ENCODE measurements at regions not wholly inside any gene's neighbourhood (a gene's known extent, or its start where the extent isn't known, plus 50 kb on each side); places are given as distances from the start of the nearest gene placed in this dataset.
A peak's percentile ranks its signal among the peaks of the same experiment; 100 is the strongest.
"Not testable (repeated sequence)": the region's sequence is repeated elsewhere in the genome, so short reads cannot be mapped to it uniquely, and the experiment has no call there.

GRCh38 chr3:164024786-164025185 is 1053.5 kb downstream of the SI start:
- Histone ChIP-seq H3K36me3 (replicated peaks; ENCODE audit: control insufficient read depth, insufficient read depth, low read length) (no peaks in the 10 kb centered on the region), H3K27me3 (ENCODE audit: control insufficient read depth, insufficient read depth, low read length) (no peaks in the 10 kb centered on the region), H3K4me3 (ENCODE audit: insufficient read depth, low read depth, low read length) (no peak overlapping the region)
- no peak for DNase-seq

DNA sequence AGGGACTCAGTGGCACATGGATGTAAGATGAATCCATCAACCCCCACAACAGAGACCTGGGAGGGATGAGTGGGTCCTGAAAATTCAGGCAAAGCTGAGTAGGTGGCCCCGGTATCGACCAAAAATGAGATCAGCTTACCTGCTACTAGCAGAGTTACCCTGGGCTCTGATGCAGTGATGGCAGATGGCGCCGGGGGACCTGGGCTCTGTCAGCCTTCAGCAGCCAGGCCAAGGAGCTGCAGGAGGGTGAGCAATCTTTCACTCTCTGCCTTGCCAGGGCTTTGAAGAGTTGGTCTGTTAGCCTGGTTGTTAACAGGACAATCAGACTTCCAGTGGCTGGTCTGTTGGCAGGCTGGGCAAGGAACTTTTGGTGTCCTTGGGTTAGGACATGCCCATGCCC is 1054.8 kb downstream of the SI start:
- no peak for DNase-seq
- Histone ChIP-seq H3K27me3 (ENCODE audit: control insufficient read depth, insufficient read depth, low read length) (no peaks in the 10 kb centered on the region), H3K36me3 (replicated peaks; ENCODE audit: control insufficient read depth, insufficient read depth, low read length) (no peaks in the 10 kb centered on the region), H3K4me3 (ENCODE audit: insufficient read depth, low read depth, low read length) (no peak overlapping the region)

DNA sequence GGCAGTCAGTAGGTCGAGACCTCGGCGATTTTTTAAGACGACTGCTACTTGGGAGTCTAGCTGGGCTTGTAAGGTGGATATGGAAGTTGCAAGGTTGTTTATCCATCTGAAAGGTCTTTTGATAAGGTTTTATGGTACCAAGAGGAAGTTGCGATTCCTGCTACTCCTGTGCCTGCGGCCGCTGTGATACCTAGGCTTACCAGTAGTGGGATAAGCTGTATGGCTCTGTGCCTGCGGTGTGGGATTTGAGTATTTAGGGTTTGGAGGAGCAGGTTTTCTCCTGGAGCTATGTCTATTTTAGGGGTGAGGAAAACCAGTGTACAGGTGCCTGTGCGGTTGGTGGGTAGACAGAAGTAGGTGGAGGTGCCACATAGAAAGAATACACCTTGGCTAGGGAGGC is 1059.8 kb downstream of the SI start:
- H3K27me3 ChIP-seq (ENCODE audit: control insufficient read depth, insufficient read depth, low read length): no peaks in the 10 kb centered on the region
- H3K4me3 ChIP-seq (ENCODE audit: insufficient read depth, low read depth, low read length): no peak overlapping the region
- no peak for DNase-seq
- no peaks in the 10 kb centered on the region for H3K36me3 ChIP-seq (replicated peaks; ENCODE audit: control insufficient read depth, insufficient read depth, low read length)

DNA sequence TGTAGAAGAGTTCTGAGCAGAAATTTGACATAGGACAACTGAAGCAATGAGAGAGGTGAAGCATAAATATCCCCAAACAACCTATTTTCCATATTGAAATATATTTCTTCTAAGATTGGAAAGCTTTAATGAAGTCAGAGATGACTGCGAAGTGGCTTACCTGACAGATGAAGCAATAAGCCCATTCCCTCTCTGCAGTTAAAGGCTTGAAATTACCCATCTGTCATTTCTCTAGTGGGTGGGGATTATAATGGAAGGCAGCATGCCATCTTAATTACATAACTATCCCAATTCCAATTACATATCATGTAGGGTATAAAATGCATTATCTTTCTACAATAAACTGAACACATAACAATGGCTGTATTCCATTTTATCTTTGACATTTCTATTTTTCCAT is 1070.5 kb downstream of the SI start:
- no peak for DNase-seq
- Histone ChIP-seq H3K27me3 (ENCODE audit: control insufficient read depth, insufficient read depth, low read length) (no peaks in the 10 kb centered on the region), H3K36me3 (replicated peaks; ENCODE audit: control insufficient read depth, insufficient read depth, low read length) (no peaks in the 10 kb centered on the region)

GRCh38 chr3:164004205-164004604 is 1074.1 kb downstream of the SI start:
- H3K36me3 ChIP-seq (replicated peaks; ENCODE audit: control insufficient read depth, insufficient read depth, low read length): no peaks in the 10 kb centered on the region
- peak; percentile 72 for DNase-seq

More for the DNA sequence above, 1070.5 kb downstream of the SI start:
- H3K4me3 ChIP-seq (ENCODE audit: insufficient read depth, low read depth, low read length): no peak overlapping the region

GRCh38 chr3:164003016-164003415 is 1075.3 kb downstream of the SI start:
- not testable (repeated sequence) for DNase-seq; H3K4me3 ChIP-seq (ENCODE audit: insufficient read depth, low read depth, low read length); H3K36me3 ChIP-seq (replicated peaks; ENCODE audit: control insufficient read depth, insufficient read depth, low read length); H3K27me3 ChIP-seq (ENCODE audit: control insufficient read depth, insufficient read depth, low read length)

More at GRCh38 chr3:164004205-164004604, 1074.1 kb downstream of the SI start:
- H3K27me3 ChIP-seq (ENCODE audit: control insufficient read depth, insufficient read depth, low read length): no peaks in the 10 kb centered on the region
- H3K4me3 ChIP-seq (ENCODE audit: insufficient read depth, low read depth, low read length): no peak overlapping the region

- H3K4me3 ChIP-seq (ENCODE audit: insufficient read depth, low read depth, low read length): no peak overlapping the region
- no peaks in the 10 kb centered on the region for H3K27me3 ChIP-seq (ENCODE audit: control insufficient read depth, insufficient read depth, low read length)
- H3K36me3 ChIP-seq (replicated peaks; ENCODE audit: control insufficient read depth, insufficient read depth, low read length): no peaks in the 10 kb centered on the region
- no peak for DNase-seq
Observed at GRCh38 chr3:163983940-163984339, 1094.4 kb downstream of the SI start.

DNA sequence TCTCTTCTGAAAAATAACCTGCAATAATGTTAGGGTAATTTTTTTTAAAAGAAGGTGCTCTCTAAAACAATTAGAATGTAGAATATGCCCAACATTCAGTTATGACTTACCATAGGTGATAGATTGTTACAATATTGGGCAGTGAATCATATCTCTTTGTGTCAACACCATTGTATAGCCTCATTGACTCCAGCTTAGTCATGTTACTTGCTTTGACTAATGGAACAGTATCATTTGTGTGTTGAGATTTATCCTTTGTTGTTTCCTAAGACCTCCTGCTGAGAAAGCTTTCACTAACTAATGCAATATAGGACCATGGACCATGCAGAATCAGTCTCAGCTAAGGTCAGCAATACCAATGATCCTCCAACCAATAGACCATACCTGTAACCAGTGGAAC is 1106.4 kb downstream of the SI start:
- no peak overlapping the region for H3K4me3 ChIP-seq (ENCODE audit: insufficient read depth, low read depth, low read length)
- H3K27me3 ChIP-seq (ENCODE audit: control insufficient read depth, insufficient read depth, low read length): no peaks in the 10 kb centered on the region
- no peak for DNase-seq
- no peaks in the 10 kb centered on the region for H3K36me3 ChIP-seq (replicated peaks; ENCODE audit: control insufficient read depth, insufficient read depth, low read length)

DNA sequence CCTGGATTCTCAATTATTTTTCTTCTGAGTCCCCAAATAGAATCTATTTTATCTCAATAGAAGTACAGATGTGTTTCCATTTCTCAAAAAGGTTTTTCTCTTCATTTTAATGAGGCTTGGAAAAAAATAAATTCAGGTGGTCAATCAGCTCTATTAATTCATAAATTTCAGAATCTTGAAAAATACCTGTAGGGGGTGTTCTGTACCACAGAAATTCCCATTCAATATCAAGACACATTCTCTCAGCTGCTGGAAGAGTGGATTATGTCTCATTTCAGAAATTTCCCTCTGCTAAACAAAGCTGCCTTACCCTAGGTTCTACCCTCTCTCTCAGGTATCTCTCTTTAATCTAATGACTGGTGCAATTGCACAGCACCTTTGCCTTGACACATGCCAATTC is 1121.2 kb downstream of the SI start:
- DNase-seq: no peak
- no peaks in the 10 kb centered on the region for H3K36me3 ChIP-seq (replicated peaks; ENCODE audit: control insufficient read depth, insufficient read depth, low read length)
- H3K27me3 ChIP-seq (ENCODE audit: control insufficient read depth, insufficient read depth, low read length): no peaks in the 10 kb centered on the region
- H3K4me3 ChIP-seq (ENCODE audit: insufficient read depth, low read depth, low read length): no peak overlapping the region

DNA sequence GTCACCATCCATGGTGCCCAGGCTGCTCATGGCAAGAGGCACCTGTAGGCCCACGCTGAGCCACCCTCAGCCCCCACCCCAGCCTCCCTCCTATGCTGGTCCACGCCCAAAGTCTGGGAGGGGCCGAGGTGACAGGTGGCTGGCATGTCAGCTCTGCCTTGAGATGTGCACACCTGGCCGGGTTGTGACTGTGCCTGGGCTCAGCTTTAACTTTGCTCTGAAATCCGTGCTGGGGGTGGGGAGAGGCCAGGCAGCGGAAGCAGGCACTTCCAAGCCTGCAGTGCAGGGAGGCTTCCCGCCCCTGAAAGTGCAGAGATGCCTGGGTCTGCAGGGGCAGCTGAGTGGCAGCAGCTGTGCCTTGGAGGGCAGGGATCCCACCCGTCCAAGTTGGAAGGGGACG is 1124.8 kb downstream of the SI start:
- Histone ChIP-seq H3K27me3 (ENCODE audit: control insufficient read depth, insufficient read depth, low read length) (no peaks in the 10 kb centered on the region), H3K36me3 (replicated peaks; ENCODE audit: control insufficient read depth, insufficient read depth, low read length) (no peaks in the 10 kb centered on the region), H3K4me3 (ENCODE audit: insufficient read depth, low read depth, low read length) (no peak overlapping the region)
- DNase-seq: no peak

DNA sequence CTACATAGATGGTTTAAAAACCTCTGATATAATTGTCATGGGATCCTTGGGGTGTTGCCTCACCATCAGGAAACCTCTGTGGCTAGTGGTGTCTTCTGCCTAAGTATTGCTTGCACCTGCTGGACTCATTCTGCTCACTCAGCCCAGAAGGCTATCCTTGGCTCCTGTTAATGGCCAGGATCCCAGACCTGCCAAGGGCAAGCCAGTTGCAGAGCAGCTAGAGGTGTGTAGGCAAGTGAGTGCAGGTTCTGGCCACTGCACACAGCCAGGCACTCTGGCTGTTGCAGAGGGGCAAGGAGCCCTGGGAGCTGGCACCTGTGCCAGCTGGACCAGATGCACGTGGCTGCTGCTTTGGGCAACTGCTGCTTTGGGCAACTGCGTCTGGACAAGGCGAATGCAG is 1125.8 kb downstream of the SI start:
- Histone ChIP-seq H3K27me3 (ENCODE audit: control insufficient read depth, insufficient read depth, low read length) (no peaks in the 10 kb centered on the region), H3K4me3 (ENCODE audit: insufficient read depth, low read depth, low read length) (no peak overlapping the region), H3K36me3 (replicated peaks; ENCODE audit: control insufficient read depth, insufficient read depth, low read length) (no peaks in the 10 kb centered on the region)
- DNase-seq: no peak

DNA sequence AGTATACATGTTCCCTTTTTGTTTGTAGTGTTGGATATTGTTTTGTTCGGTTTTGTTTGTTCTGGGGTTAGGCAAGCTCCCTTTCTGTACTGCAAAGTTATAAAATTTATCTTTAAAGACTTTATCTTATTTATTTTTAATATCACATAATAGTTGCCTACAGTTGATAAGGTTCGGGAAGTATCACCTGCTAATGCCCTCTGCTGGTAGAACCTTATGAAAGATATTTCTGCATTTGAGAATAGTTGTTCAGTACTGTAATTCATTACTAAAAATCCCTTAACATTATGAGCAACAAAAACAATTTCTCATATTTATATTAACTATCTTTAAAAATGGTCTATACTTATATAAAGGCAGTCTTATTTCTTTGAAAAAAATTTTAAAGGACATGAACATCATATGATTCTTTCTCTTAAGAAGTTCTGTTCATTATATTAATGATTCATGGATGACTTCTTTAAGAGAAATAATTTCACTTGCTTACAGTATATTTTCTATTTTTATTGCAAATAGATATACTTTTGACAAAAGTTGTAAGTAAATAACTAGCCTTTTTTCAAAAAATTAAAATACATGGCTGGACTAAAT is 1126.8 kb downstream of the SI start:
- no peak for DNase-seq
- Histone ChIP-seq H3K4me3 (ENCODE audit: insufficient read depth, low read depth, low read length) (no peak overlapping the region), H3K36me3 (replicated peaks; ENCODE audit: control insufficient read depth, insufficient read depth, low read length) (no peaks in the 10 kb centered on the region), H3K27me3 (ENCODE audit: control insufficient read depth, insufficient read depth, low read length) (no peaks in the 10 kb centered on the region)

DNA sequence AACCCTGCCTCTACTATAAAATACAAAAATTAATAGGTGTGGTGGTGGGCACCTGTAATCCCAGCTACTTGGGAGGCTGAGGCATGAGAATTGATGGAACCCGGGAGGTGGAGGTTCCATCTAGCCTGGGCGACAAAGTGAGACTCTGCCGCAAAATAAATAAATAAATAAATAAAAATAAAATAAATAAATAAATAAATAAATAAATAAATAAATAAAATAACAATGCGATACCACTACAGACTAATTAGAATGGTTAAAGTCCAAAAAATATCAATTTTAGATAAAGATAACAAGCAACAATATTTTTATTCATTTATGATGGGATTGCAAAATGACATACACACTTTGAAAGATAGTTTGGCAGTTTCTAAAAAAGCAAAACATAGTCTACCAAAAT is 1131.5 kb downstream of the SI start:
- H3K4me3 ChIP-seq (ENCODE audit: insufficient read depth, low read depth, low read length): no peak overlapping the region
- DNase-seq: no peak
- H3K27me3 ChIP-seq (ENCODE audit: control insufficient read depth, insufficient read depth, low read length): no peaks in the 10 kb centered on the region
- H3K36me3 ChIP-seq (replicated peaks; ENCODE audit: control insufficient read depth, insufficient read depth, low read length): no peaks in the 10 kb centered on the region

DNA sequence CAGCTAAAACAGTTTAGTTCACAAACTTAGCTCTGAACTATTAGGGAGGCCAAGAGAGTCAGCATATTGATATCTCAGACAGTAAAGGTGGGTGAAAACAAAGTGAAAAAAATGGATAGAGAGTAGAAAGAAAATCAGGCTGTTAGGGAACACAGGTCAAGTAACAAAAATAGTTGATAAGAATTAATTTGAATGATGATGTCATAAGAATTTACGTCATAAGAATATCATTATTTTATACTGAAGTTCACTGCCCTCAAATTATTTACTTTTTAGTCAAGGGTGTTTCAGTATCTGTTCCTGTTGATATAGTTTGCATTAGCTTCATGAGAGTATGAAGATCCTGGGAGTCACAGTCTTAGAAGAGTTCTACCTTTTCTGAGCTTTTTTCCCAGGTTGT is 1134.6 kb downstream of the SI start:
- Histone ChIP-seq H3K27me3 (ENCODE audit: control insufficient read depth, insufficient read depth, low read length) (no peaks in the 10 kb centered on the region), H3K36me3 (replicated peaks; ENCODE audit: control insufficient read depth, insufficient read depth, low read length) (no peaks in the 10 kb centered on the region), H3K4me3 (ENCODE audit: insufficient read depth, low read depth, low read length) (no peak overlapping the region)
- DNase-seq: no peak

DNA sequence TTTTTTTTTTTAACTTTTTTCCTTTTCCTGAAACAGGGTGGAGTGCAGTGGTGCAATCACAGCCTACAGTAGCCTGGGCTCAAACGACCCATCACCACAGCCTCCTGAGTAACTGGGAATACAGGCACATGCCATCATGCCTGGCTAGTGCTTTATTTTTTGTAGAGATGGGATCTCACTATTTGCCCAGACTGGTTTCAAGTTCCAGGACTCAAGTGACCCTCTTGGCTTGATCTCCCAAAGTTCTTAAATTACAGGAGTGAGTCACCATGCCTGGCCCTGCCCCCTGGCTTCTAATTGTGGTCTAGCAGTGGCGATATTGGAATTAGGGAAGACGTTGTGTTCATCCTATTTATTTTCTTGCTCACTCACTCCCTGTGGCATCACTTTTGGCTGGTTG is 1138.4 kb downstream of the SI start:
- H3K4me3 ChIP-seq (ENCODE audit: insufficient read depth, low read depth, low read length): no peak overlapping the region
- no peaks in the 10 kb centered on the region for H3K36me3 ChIP-seq (replicated peaks; ENCODE audit: control insufficient read depth, insufficient read depth, low read length)
- H3K27me3 ChIP-seq (ENCODE audit: control insufficient read depth, insufficient read depth, low read length): no peaks in the 10 kb centered on the region
- DNase-seq: no peak

- DNase-seq: no peak
- Histone ChIP-seq H3K27me3 (ENCODE audit: control insufficient read depth, insufficient read depth, low read length) (no peaks in the 10 kb centered on the region), H3K4me3 (ENCODE audit: insufficient read depth, low read depth, low read length) (no peak overlapping the region), H3K36me3 (replicated peaks; ENCODE audit: control insufficient read depth, insufficient read depth, low read length) (no peaks in the 10 kb centered on the region)
Observed at GRCh38 chr3:163936543-163936942, 1141.8 kb downstream of the SI start.
